HEK293 (cell line): ENCODE measurements at regions not wholly inside any gene's neighbourhood (a gene's known extent, or its start where the extent isn't known, plus 50 kb on each side); places are given as distances from the start of the nearest gene placed in this dataset.

Experiments
- CTCF ChIA-PET: fragments of 350-600 bp; formaldehyde crosslinking; extraction: SDS; loops from one replicate; lab custom pipeline; 2021; ENCODE audit warnings: antibody characterized with exemption; lab: Yijun Ruan, JAX
- POLR2A ChIA-PET: fragments of 300-600 bp; formaldehyde crosslinking; extraction: SDS; loops from one replicate; lab custom pipeline; 2020; ENCODE audit warnings: antibody characterized with exemption, inconsistent platforms; lab: Yijun Ruan, JAX
- H3K27ac ChIP-seq: fragments of 200-500 bp; sonication (Bioruptor generic); 2 replicates; pipeline ENCODE4 v1.5.1; 2014; ENCODE audit warnings: low read depth, low read length, control low read depth, inconsistent platforms; ENCODE audit errors: extremely low read depth
- H3K36me3 ChIP-seq, 2 experiments: fragments of 200-500 bp in 1 of 2; sonication (Bioruptor generic) in 1 of 2; 1 replicate in 1 of 2; 2 replicates in 1 of 2; pipeline ENCODE4 v1.5.1; 2014 to 2017; ENCODE audit warnings: inconsistent platforms in 2 of 2, low read length in 2 of 2; ENCODE audit not compliant: control insufficient read depth in 2 of 2, insufficient read depth in 1 of 2
- H3K4me1 ChIP-seq: fragments of 200-500 bp; sonication (Bioruptor generic); 2 replicates; pipeline ENCODE4 v1.5.1; 2014; ENCODE audit warnings: mild to moderate bottlenecking, low read length, inconsistent platforms; ENCODE audit not compliant: control insufficient read depth, insufficient read depth
- H3K4me3 ChIP-seq: 2 replicates; pipeline ENCODE4 v1.5.1; 2011; ENCODE audit warnings: low read depth, mild to moderate bottlenecking, control low read depth, low read length, moderate library complexity
- H3K9me3 ChIP-seq: fragments of 200-500 bp; sonication (Bioruptor generic); 2 replicates; pipeline ENCODE4 v1.5.1; 2014; ENCODE audit warnings: low read depth, low read length, inconsistent platforms; ENCODE audit not compliant: control insufficient read depth, insufficient read depth
- FEZF1 ChIP-seq: fragments of 450-650 bp; formaldehyde crosslinking; IDR thresholded peaks from 2 replicates; pipeline ENCODE4 v1.5.1; 2016; ENCODE audit warnings: missing biosample characterization, missing genetic modification characterization
- GLIS1 ChIP-seq: fragments of 450-650 bp; formaldehyde crosslinking; IDR thresholded peaks from 2 replicates; pipeline ENCODE4 v1.5.1; 2016; ENCODE audit warnings: missing biosample characterization, missing genetic modification characterization
- OVOL3 ChIP-seq: fragments of 450-650 bp; formaldehyde crosslinking; IDR thresholded peaks from 2 replicates; pipeline ENCODE4 v1.5.1; 2016; ENCODE audit warnings: missing biosample characterization, missing genetic modification characterization
- SCRT1 ChIP-seq: fragments of 450-650 bp; formaldehyde crosslinking; IDR thresholded peaks from 2 replicates; pipeline ENCODE4 v1.5.1; 2016; ENCODE audit warnings: missing biosample characterization, missing genetic modification characterization, borderline replicate concordance
- SCRT2 ChIP-seq: fragments of 450-650 bp; formaldehyde crosslinking; IDR thresholded peaks from 2 replicates; pipeline ENCODE4 v1.5.1; 2016; ENCODE audit warnings: missing biosample characterization, missing genetic modification characterization
- SP7 ChIP-seq: fragments of 450-650 bp; formaldehyde crosslinking; IDR thresholded peaks from 2 replicates; pipeline ENCODE4 v1.5.1; 2016; ENCODE audit warnings: missing biosample characterization, missing genetic modification characterization
- ZIC2 ChIP-seq: fragments of 450-650 bp; formaldehyde crosslinking; IDR thresholded peaks from 2 replicates; pipeline ENCODE4 v1.5.1; 2016; ENCODE audit warnings: missing biosample characterization, missing genetic modification characterization
- ZNF174 ChIP-seq: fragments of 450-650 bp; formaldehyde crosslinking; IDR thresholded peaks from 2 replicates; pipeline ENCODE4 v1.5.0; 2017; ENCODE audit warnings: missing biosample characterization, mild to moderate bottlenecking, missing genetic modification characterization
- ZNF350 ChIP-seq: fragments of 450-650 bp; formaldehyde crosslinking; IDR thresholded peaks from 2 replicates; pipeline ENCODE4 v1.5.0; 2017; ENCODE audit warnings: missing biosample characterization, mild to moderate bottlenecking, missing genetic modification characterization
- ZNF433 ChIP-seq: fragments of 450-650 bp; formaldehyde crosslinking; IDR thresholded peaks from 2 replicates; pipeline ENCODE4 v1.5.1; 2016; ENCODE audit warnings: missing biosample characterization, missing genetic modification characterization, low read depth
- ZNF561 ChIP-seq: fragments of 450-650 bp; IDR thresholded peaks from 2 replicates; pipeline ENCODE4 v1.5.1; 2018; ENCODE audit warnings: missing biosample characterization, missing genetic modification characterization, borderline replicate concordance
- ZNF747 ChIP-seq: fragments of 450-650 bp; formaldehyde crosslinking; IDR thresholded peaks from 2 replicates; pipeline ENCODE4 v1.5.1; 2016; ENCODE audit warnings: missing biosample characterization, missing genetic modification characterization
- ZNF843 ChIP-seq: fragments of 450-650 bp; formaldehyde crosslinking; IDR thresholded peaks from 2 replicates; pipeline ENCODE4 v1.5.1; 2016; ENCODE audit warnings: missing biosample characterization, missing genetic modification characterization
- ZSCAN16 ChIP-seq: fragments of 450-650 bp; formaldehyde crosslinking; IDR thresholded peaks from 2 replicates; pipeline ENCODE4 v1.5.1; 2016; ENCODE audit warnings: missing biosample characterization, missing genetic modification characterization
- ZSCAN30 ChIP-seq: fragments of 450-650 bp; IDR thresholded peaks from 2 replicates; pipeline ENCODE4 v1.5.1; 2018; ENCODE audit warnings: missing biosample characterization, mild to moderate bottlenecking, missing genetic modification characterization, moderate library complexity
- ZXDB ChIP-seq: fragments of 450-650 bp; formaldehyde crosslinking; IDR thresholded peaks from 2 replicates; pipeline ENCODE4 v1.5.1; 2016; ENCODE audit warnings: missing biosample characterization, missing genetic modification characterization
- TF ChIP-seq, protein P1 (sequence below): fragments of 450-650 bp; IDR thresholded peaks from 2 replicates; pipeline ENCODE4 v1.5.1; 2018; ENCODE audit warnings: missing biosample characterization, mild to moderate bottlenecking, missing genetic modification characterization
- TF ChIP-seq, protein P2 (sequence below): fragments of 450-650 bp; formaldehyde crosslinking; IDR thresholded peaks from 2 replicates; pipeline ENCODE4 v1.5.1; 2016; ENCODE audit warnings: missing biosample characterization, missing genetic modification characterization
- TF ChIP-seq, protein P3 (sequence below): fragments of 450-650 bp; formaldehyde crosslinking; IDR thresholded peaks from 2 replicates; pipeline ENCODE4 v1.5.1; 2016; ENCODE audit warnings: missing biosample characterization, missing genetic modification characterization
- TF ChIP-seq, protein P4 (sequence below): fragments of 450-650 bp; formaldehyde crosslinking; IDR thresholded peaks from 2 replicates; pipeline ENCODE4 v1.5.1; 2016; ENCODE audit warnings: missing biosample characterization, missing genetic modification characterization
- TF ChIP-seq, protein P5 (sequence below): fragments of 450-650 bp; formaldehyde crosslinking; IDR thresholded peaks from 2 replicates; pipeline ENCODE4 v1.5.1; 2016; ENCODE audit warnings: missing biosample characterization, missing genetic modification characterization

DNA sequence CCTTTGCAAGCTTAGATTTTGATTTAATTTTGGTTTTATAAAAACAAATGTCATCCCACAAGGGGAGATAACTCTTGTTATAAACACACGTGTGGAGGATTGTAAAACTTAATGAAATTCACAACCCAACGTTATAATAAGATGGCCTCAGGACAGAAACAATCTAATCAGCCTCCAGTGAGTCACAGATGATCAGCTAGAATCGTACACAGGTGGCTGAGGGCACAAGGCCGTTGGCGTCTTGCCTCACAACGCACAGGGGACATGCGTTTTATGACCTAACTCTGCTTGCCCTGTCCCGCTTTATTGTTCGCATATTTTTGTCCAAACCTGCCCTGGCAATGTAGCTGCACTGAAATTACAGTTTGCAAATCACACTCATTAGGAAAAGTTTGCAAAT is 121.9 kb upstream of the PDZRN3 start:
- Histone ChIP-seq H3K4me1 (peaks cover 6% of the 10 kb centered on the region; the same call in 1 of the 2 replicates), H3K27ac (no peak overlapping the region), H3K36me3 (no peaks in the 10 kb centered on the region), H3K4me3 (no peak overlapping the region), H3K9me3 (no peaks in the 10 kb centered on the region)
- ChIA-PET POLR2A (no interaction called here), CTCF (interaction anchor here (0.6 kb wide), 1 partner anchor 425 kb away, joined by 3 read pairs; no protein-coding TSS in a partner anchor)
- TF ChIP-seq ZNF843 (tag by site-specific recombination): peak; percentile 27; the same call in 1 of the 2 replicates
- TF ChIP-seq, protein P1, sequence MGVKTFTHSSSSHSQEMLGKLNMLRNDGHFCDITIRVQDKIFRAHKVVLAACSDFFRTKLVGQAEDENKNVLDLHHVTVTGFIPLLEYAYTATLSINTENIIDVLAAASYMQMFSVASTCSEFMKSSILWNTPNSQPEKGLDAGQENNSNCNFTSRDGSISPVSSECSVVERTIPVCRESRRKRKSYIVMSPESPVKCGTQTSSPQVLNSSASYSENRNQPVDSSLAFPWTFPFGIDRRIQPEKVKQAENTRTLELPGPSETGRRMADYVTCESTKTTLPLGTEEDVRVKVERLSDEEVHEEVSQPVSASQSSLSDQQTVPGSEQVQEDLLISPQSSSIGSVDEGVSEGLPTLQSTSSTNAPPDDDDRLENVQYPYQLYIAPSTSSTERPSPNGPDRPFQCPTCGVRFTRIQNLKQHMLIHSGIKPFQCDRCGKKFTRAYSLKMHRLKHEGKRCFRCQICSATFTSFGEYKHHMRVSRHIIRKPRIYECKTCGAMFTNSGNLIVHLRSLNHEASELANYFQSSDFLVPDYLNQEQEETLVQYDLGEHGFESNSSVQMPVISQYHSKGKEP (tag by site-specific recombination): 0 out of 2 replicates have a peak, but pooled peaks have one; percentile 35
- TF ChIP-seq SCRT2: peak; percentile 66
- TF ChIP-seq ZNF433 (tag by site-specific recombination): no peak
- 0 out of 2 replicates have a peak, but pooled peaks have one; percentile 29 for TF ChIP-seq SP7
- TF ChIP-seq ZNF561 (tag by site-specific recombination): no peak
- TF ChIP-seq GLIS1: peak; percentile 51
- TF ChIP-seq SCRT1 (tag by site-specific recombination): peak; percentile 73; the same call in 1 of the 2 replicates
- TF ChIP-seq OVOL3 (tag by site-specific recombination): 0 out of 2 replicates have a peak, but pooled peaks have one; percentile 28
- no peak for TF ChIP-seq ZNF350 (tag by site-specific recombination)
- peak; percentile 34; the same call in 1 of the 2 replicates for TF ChIP-seq ZSCAN30 (tag by site-specific recombination)
- TF ChIP-seq ZSCAN16 (tag by site-specific recombination): no peak
- TF ChIP-seq ZNF747 (tag by site-specific recombination): no peak
- 0 out of 2 replicates have a peak, but pooled peaks have one; percentile 22 for TF ChIP-seq ZXDB (tag by site-specific recombination)
- TF ChIP-seq ZNF174: no peak
- TF ChIP-seq, protein P2, sequence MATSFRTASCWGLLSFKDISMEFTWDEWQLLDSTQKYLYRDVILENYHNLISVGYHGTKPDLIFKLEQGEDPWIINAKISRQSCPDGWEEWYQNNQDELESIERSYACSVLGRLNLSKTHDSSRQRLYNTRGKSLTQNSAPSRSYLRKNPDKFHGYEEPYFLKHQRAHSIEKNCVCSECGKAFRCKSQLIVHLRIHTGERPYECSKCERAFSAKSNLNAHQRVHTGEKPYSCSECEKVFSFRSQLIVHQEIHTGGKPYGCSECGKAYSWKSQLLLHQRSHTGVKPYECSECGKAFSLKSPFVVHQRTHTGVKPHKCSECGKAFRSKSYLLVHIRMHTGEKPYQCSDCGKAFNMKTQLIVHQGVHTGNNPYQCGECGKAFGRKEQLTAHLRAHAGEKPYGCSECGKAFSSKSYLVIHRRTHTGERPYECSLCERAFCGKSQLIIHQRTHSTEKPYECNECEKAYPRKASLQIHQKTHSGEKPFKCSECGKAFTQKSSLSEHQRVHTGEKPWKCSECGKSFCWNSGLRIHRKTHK (tag by site-specific recombination): no peak
- TF ChIP-seq, protein P3, sequence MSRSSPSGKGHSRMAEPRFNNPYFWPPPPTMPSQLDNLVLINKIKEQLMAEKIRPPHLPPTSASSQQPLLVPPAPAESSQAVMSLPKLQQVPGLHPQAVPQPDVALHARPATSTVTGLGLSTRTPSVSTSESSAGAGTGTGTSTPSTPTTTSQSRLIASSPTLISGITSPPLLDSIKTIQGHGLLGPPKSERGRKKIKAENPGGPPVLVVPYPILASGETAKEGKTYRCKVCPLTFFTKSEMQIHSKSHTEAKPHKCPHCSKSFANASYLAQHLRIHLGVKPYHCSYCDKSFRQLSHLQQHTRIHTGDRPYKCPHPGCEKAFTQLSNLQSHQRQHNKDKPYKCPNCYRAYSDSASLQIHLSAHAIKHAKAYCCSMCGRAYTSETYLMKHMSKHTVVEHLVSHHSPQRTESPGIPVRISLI: no peak
- TF ChIP-seq, protein P4, sequence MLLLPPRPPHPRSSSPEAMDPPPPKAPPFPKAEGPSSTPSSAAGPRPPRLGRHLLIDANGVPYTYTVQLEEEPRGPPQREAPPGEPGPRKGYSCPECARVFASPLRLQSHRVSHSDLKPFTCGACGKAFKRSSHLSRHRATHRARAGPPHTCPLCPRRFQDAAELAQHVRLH: no peak
- TF ChIP-seq ZIC2 (tag by site-specific recombination): no peak
- TF ChIP-seq FEZF1 (tag by site-specific recombination): peak; percentile 42
- TF ChIP-seq, protein P5, sequence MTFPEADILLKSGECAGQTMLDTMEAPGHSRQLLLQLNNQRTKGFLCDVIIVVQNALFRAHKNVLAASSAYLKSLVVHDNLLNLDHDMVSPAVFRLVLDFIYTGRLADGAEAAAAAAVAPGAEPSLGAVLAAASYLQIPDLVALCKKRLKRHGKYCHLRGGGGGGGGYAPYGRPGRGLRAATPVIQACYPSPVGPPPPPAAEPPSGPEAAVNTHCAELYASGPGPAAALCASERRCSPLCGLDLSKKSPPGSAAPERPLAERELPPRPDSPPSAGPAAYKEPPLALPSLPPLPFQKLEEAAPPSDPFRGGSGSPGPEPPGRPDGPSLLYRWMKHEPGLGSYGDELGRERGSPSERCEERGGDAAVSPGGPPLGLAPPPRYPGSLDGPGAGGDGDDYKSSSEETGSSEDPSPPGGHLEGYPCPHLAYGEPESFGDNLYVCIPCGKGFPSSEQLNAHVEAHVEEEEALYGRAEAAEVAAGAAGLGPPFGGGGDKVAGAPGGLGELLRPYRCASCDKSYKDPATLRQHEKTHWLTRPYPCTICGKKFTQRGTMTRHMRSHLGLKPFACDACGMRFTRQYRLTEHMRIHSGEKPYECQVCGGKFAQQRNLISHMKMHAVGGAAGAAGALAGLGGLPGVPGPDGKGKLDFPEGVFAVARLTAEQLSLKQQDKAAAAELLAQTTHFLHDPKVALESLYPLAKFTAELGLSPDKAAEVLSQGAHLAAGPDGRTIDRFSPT (tag by site-specific recombination): no peak
